CD14-positive monocyte (primary cell): ENCODE measurements at regions not wholly inside any gene's neighbourhood (a gene's known extent, or its start where the extent isn't known, plus 50 kb on each side); places are given as distances from the start of the nearest gene placed in this dataset.
A peak's percentile ranks its signal among the peaks of the same experiment; 100 is the strongest.

Source experiments
- DNase-seq, 3 donors: peaks; one replicate each; pipeline ENCODE4 v3.0.0-alpha.2; 2011 to 2022
- H2AFZ ChIP-seq: 2 replicates; pipeline ENCODE4 v1.6.0; 2012; ENCODE audit warnings: mild to moderate bottlenecking, low read depth, low read length, inconsistent platforms; ENCODE audit not compliant: insufficient read depth, poor library complexity, severe bottlenecking
- H3K27ac ChIP-seq, 2 donors: 1 replicate in 1 of 2; 2 replicates in 1 of 2; pipeline ENCODE4 v1.5.1; 2012 to 2013; ENCODE audit warnings: low read length in 2 of 2, control low read depth in 1 of 2, inconsistent platforms in 1 of 2, low read depth in 1 of 2, mild to moderate bottlenecking in 1 of 2
- H3K27me3 ChIP-seq, 2 donors: one replicate each; pipeline versions ENCODE4 v1.6.0 to v1.6.1; 2011 to 2013; ENCODE audit warnings: low read length in 2 of 2; ENCODE audit not compliant: control insufficient read depth in 2 of 2, insufficient read depth in 2 of 2
- H3K36me3 ChIP-seq, 2 donors: replicated peaks in 1 of 2; 1 replicate in 1 of 2; 2 replicates in 1 of 2; pipeline versions ENCODE4 v1.5.1 to v1.6.1; 2012 to 2013; ENCODE audit warnings: low read length in 2 of 2, control low read depth in 1 of 2, inconsistent platforms in 1 of 2, mild to moderate bottlenecking in 1 of 2; ENCODE audit not compliant: insufficient read depth in 2 of 2, control insufficient read depth in 1 of 2
- H3K4me1 ChIP-seq, 2 donors: 1 replicate in 1 of 2; 2 replicates in 1 of 2; pipeline versions ENCODE4 v1.5.1 to v1.6.1; 2012 to 2013; ENCODE audit warnings: low read length in 2 of 2, control low read depth in 1 of 2, inconsistent platforms in 1 of 2, mild to moderate bottlenecking in 1 of 2, moderate library complexity in 1 of 2; ENCODE audit not compliant: insufficient read depth in 2 of 2, control insufficient read depth in 1 of 2
- H3K4me2 ChIP-seq: replicated peaks from 2 replicates; pipeline ENCODE3; 2012; ENCODE audit warnings: low read length, moderate library complexity, mild to moderate bottlenecking; ENCODE audit not compliant: poor library complexity, severe bottlenecking; ENCODE audit errors: extremely low read depth
- H3K4me3 ChIP-seq, 3 experiments: fragments of 200-600 bp in 1 of 3; sonication (generic) in 1 of 3; replicated peaks in 1 of 3; 1 replicate in 2 of 3; 2 replicates in 1 of 3; pipeline ENCODE4 v1.5.1; 2011 to 2013; ENCODE audit warnings: low read length in 3 of 3, mild to moderate bottlenecking in 3 of 3, control low read depth in 2 of 3, low read depth in 2 of 3, inconsistent platforms in 1 of 3, moderate library complexity in 1 of 3
- H3K79me2 ChIP-seq: 2 replicates; pipeline ENCODE4 v1.6.0; 2012; ENCODE audit warnings: mild to moderate bottlenecking, control low read depth, inconsistent platforms, low read length, moderate library complexity; ENCODE audit not compliant: insufficient read depth
- H3K9ac ChIP-seq: 2 replicates; pipeline ENCODE4 v1.6.0; 2017; ENCODE audit warnings: low read length, mild to moderate bottlenecking; ENCODE audit not compliant: insufficient read depth, poor library complexity, severe bottlenecking
- H3K9me3 ChIP-seq, 2 donors: replicated peaks in 1 of 2; 1 replicate in 1 of 2; 2 replicates in 1 of 2; pipeline versions ENCODE4 v1.5.1 to v1.6.1; 2012 to 2013; ENCODE audit warnings: low read length in 2 of 2, control low read depth in 1 of 2; ENCODE audit not compliant: control insufficient read depth in 1 of 2, insufficient read depth in 1 of 2
- H4K20me1 ChIP-seq: 2 replicates; pipeline ENCODE4 v1.6.0; 2012; ENCODE audit warnings: mild to moderate bottlenecking, low read length, control low read depth, moderate library complexity; ENCODE audit not compliant: insufficient read depth
- H3K27ac Mint-ChIP-seq, 7 donors: one replicate each; pipeline ENCODE4 v1.8.0; 2020; ENCODE audit warnings: mild to moderate bottlenecking in 7 of 7, mixed read lengths in 7 of 7, moderate library complexity in 6 of 7, inconsistent platforms in 2 of 7
- H3K27me3 Mint-ChIP-seq, 3 donors: one replicate each; pipeline ENCODE4 v1.8.0; 2021 to 2022; ENCODE audit warnings: low read depth in 3 of 3, mild to moderate bottlenecking in 3 of 3, mixed read lengths in 3 of 3, moderate library complexity in 3 of 3, inconsistent platforms in 1 of 3
- H3K36me3 Mint-ChIP-seq, 2 donors: one replicate each; pipeline ENCODE4 v1.8.0; 2020; ENCODE audit warnings: mixed read lengths in 2 of 2, inconsistent platforms in 1 of 2, mild to moderate bottlenecking in 1 of 2
- H3K4me1 Mint-ChIP-seq: one replicate; pipeline ENCODE4 v1.8.0; 2020; ENCODE audit warnings: mild to moderate bottlenecking, mixed read lengths
- H3K4me3 Mint-ChIP-seq, 2 donors: one replicate each; pipeline ENCODE4 v1.8.0; 2020; ENCODE audit warnings: mild to moderate bottlenecking in 2 of 2, mixed read lengths in 2 of 2, moderate library complexity in 1 of 2
- H3K9me3 Mint-ChIP-seq, 7 donors: one replicate each; pipeline ENCODE4 v1.8.0; 2020 to 2022; ENCODE audit warnings: mixed read lengths in 7 of 7, mild to moderate bottlenecking in 6 of 7, moderate library complexity in 6 of 7, inconsistent platforms in 2 of 7
- WGBS: methylation state at CpG from one replicate; pipeline ENCODE4 v1.1.5; 2013; ENCODE audit warnings: missing lambda C conversion rate; ENCODE audit not compliant: insufficient coverage; 5-methylcytosine and 5-hydroxymethylcytosine counted together
- intact Hi-C, 2 donors: fragments of 100-400 bp; cut with micrococcal nuclease; formaldehyde crosslinking; loops; one replicate each; pipeline versions ENCODE4 v1.15.0 to v1.15.1; 2023
- TF ChIP-seq, protein P1 (sequence below): fragments of 200-600 bp; IDR thresholded peaks from one replicate; pipeline ENCODE4 v1.8.0; 2022; ENCODE audit warnings: antibody characterized with exemption, mild to moderate bottlenecking

DNA sequence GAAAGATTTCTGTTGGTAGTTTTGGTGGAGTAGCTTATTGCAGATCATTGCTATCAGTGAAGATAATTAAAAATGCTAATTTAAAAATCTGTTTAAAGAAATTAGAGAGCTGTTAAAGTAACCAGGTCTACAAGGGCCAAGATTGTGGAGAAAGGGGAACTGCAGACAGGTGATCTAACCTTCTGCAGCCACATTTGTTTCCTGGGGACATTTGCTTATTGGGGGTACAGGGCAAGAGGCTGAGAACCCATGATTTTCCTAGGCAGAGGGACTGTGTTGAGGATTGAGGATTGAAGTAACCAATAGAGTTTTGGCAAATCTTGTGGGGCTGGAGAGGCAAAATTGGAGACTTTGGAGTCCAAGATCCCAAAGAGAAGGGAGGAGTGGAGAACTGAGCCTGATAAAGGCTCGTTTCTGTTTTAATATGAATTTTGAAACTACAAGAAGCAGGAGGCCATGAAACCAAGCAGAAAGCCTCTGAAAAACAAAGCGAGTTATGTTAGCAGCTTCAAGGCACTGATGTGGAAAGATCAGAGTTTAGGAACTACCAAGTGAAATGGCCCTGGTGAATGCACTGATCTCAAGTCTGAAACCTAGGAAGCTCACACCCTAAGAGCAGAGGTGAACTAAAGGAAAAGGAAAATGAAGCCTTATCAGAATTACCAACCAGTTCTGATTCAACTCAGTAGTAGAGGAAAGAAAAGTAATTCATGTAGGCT, 219.8 kb upstream of the C9orf72 start:
- H3K79me2 ChIP-seq, result no peaks in the 10 kb centered on the region
- intact Hi-C loops, result no loop called here
- no peak for DNase-seq
- H3K27me3 ChIP-seq, result no peaks in the 10 kb centered on the region
- H3K4me2 ChIP-seq, result no peak overlapping the region
- Mint-ChIP-seq H3K36me3 (no peaks in the 10 kb centered on the region), H3K27me3 (peaks cover 4 to 6% (median 4%) of the 10 kb centered on the region in 3 donors), H3K4me1 (peaks cover under 1% of the 10 kb centered on the region), H3K4me3 (no peak overlapping the region), H3K27ac (peak overlapping the region in 1 of 7 donors; percentile 41), H3K9me3 (peaks cover 0 to 12% (median 6%) of the 10 kb centered on the region in 7 donors)
- 86% methylated on average over 2 of the region's 2 CpGs for WGBS
- H3K4me1 ChIP-seq, result no peaks in the 10 kb centered on the region
- H4K20me1 ChIP-seq, result no peaks in the 10 kb centered on the region
- H2AFZ ChIP-seq, result no peak overlapping the region
- no peaks in the 10 kb centered on the region for H3K36me3 ChIP-seq
- H3K9ac ChIP-seq, result no peak overlapping the region
- peaks cover 8 to 11% of the 10 kb centered on the region in 2 donors for H3K9me3 ChIP-seq
- TF ChIP-seq, protein P1, sequence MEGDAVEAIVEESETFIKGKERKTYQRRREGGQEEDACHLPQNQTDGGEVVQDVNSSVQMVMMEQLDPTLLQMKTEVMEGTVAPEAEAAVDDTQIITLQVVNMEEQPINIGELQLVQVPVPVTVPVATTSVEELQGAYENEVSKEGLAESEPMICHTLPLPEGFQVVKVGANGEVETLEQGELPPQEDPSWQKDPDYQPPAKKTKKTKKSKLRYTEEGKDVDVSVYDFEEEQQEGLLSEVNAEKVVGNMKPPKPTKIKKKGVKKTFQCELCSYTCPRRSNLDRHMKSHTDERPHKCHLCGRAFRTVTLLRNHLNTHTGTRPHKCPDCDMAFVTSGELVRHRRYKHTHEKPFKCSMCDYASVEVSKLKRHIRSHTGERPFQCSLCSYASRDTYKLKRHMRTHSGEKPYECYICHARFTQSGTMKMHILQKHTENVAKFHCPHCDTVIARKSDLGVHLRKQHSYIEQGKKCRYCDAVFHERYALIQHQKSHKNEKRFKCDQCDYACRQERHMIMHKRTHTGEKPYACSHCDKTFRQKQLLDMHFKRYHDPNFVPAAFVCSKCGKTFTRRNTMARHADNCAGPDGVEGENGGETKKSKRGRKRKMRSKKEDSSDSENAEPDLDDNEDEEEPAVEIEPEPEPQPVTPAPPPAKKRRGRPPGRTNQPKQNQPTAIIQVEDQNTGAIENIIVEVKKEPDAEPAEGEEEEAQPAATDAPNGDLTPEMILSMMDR, result no peak
- H3K27ac ChIP-seq, result no peak overlapping the region
- no peak overlapping the region for H3K4me3 ChIP-seq

DNA sequence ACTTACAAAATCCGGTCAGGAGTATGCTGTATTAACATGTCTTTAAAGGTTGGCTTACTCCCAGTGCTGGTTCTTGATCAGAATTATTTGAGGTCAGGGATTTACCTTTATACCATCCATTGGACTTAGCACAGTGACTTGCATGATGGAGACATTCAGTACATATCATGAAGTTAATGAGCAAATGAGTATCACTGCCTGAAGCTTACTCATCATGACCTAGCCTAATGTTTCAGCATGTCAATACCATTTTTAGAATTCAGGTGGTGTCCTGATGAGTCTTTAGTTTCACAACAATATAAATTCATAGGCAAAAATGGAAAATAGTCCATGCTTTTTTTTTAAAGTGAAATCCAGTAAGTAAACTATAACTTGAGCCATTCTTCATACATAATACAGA, 226.0 kb upstream of the C9orf72 start:
- H3K27me3 ChIP-seq, result no peaks in the 10 kb centered on the region
- no peak overlapping the region for H3K27ac Mint-ChIP-seq
- H3K79me2 ChIP-seq, result no peaks in the 10 kb centered on the region
- no peak overlapping the region for H2AFZ ChIP-seq
- H3K9me3 ChIP-seq, result no peaks in the 10 kb centered on the region
- TF ChIP-seq, protein P1, result no peak
- H3K27me3 Mint-ChIP-seq, result peaks cover 2 to 3% (median 2%) of the 10 kb centered on the region in 3 donors
- H3K27ac ChIP-seq, result no peak overlapping the region
- no peak overlapping the region for H3K4me3 ChIP-seq
- H4K20me1 ChIP-seq, result no peaks in the 10 kb centered on the region
- DNase-seq, result no peak
- no peak overlapping the region for H3K4me2 ChIP-seq
- intact Hi-C loops, result no loop called here
- H3K4me1 Mint-ChIP-seq, result no peaks in the 10 kb centered on the region
- no peaks in the 10 kb centered on the region for H3K4me1 ChIP-seq
- no peak overlapping the region for H3K4me3 Mint-ChIP-seq
- no peak overlapping the region for H3K9ac ChIP-seq
- H3K36me3 ChIP-seq, result no peaks in the 10 kb centered on the region
- peaks cover 0 to 3% (median 0%) of the 10 kb centered on the region in 7 donors for H3K9me3 Mint-ChIP-seq
- WGBS, result no CpG with 5 or more reads among the region's 1 CpG
- no peaks in the 10 kb centered on the region for H3K36me3 Mint-ChIP-seq
